GM19467 (cell line): ENCODE measurements at regions not wholly inside any gene's neighbourhood (a gene's known extent, or its start where the extent isn't known, plus 50 kb on each side); places are given as distances from the start of the nearest gene placed in this dataset.
A peak's percentile ranks its signal among the peaks of the same experiment; 100 is the strongest.

Experiments used
- ATAC-seq: cut with Tn5 transposase; IDR thresholded peaks from one replicate; pipeline ENCODE4 v1.9.1; 2021; ENCODE audit warnings: mild to moderate bottlenecking, moderate library complexity; ENCODE audit not compliant: unreplicated experiment

DNA sequence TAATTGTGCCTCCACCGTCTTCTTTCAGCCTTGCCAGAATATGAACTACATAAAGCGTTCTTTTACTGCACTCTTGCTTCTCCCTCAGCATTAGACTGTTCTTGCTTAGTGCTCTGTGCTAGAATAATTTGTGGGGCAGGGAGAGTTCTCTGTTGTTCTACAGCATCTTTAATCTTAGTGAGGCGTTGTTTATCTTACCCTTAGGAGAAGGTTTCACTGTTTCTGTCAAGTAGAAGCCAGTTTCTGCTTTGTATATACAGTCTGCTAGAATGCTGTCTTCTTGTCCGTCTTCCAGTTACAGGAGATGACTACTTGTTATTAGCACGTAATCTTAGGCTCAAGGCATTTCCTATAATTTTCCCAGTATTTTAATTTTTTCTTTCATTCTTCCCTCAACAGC, 458.0 kb downstream of the FLRT2 start:
- ATAC-seq = no peak

DNA sequence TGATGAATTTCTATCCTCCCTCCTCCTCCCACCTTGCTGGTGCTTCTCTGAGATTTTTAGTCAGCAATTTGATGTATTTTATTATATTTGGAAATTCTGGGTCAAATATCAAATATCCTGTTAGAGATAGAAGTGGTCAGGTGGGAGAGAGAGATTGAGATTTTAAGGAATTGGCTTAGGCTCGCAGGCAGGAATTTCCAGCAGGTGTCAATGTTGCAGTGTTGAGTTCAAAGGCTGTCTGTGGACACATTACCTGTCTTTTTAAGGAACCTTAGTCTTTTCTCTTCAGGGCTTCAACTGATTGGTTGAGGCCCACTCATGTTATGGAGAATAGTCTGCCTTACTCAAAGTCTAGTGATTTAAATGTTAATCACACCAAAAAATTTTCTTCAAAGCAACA, 457.3 kb downstream of the FLRT2 start:
- no peak for ATAC-seq

DNA sequence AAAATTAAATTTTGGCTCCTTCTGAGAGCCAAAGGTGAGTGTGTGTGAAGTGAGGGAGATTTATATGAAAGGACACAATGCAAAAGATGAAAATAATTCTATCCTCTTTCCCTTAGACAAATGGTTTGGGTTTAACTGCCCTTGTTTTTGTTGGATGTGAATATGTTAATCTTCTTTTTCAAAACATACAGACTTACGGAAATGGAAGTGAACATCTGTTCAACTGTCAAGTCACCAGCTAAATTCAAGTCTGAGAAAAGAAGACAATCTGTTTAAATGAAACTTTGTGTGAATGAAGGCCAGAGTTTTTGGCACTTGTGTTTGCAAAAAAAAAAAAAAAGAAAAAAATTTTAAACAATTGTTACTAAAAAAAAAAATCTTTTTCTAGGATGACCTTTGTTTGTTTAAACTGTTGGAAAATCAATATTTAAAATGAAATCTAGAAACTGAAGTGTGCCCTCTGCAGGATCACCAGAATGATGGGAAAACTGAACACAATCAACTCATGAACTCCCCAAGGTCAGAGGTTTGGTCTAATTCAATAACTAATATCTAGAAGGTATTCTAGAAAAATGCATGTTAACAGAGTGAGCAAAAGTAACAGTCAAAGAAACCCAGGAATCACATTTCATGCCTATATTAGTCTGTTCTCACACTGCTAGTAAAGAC, 448.8 kb downstream of the FLRT2 start:
- ATAC-seq = no peak

DNA sequence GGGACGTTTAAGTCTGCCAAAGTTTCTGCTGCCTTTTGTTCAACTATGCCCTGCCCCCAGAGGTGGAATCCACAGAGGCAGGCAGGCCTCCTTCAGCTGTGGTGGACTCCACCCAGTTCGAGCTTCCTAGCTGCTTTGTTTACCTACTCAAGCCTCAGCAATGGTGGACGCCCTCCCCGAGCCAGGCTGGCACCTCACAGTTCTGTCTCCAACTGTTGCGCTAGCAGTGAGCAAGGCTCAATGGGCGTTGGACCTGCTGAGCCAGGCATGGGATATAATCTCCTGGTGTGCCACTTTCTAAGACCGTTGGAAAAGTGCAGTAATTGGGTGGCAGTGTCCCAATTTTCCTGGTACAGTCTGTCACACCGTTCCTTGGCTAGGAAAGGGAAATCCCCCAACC, 444.7 kb downstream of the FLRT2 start:
- ATAC-seq = no peak

DNA sequence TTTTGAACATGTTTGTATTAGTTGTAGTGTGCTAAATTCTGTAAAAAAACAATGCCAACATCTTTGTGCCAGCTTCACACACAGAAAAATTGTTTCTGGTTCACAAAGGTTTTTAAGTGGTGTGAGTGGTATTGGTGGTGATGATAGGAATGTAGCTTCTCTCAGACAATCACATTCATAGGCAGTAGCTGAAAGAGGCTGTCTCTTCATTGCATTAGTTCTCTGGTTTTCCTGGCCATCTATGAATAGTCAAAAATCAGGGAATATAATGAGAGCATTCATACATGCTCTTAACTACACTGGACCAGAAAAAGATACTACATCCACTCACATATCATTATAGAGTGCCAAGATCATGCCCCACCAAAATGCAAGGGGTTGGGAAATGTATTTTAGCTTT, 433.5 kb downstream of the FLRT2 start:
- no peak for ATAC-seq

DNA sequence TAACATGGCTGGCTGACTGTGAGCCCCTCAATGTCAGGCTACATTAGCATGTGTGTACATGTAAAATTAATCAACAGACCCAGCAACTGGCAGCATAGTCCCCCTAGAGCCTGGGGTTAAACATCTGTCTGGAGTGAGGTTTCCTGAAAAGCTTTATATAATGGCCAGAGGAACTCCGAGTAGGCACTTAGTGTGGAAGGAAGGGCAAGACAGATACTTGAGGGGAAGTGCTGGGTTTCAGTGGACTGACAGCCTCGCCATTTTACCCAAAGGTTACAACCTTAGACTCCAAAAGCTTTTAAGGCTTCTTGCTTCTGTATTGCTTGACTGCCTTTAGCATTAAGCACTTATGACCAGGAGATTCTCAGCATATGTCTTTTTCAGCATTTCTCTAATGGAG, 430.8 kb downstream of the FLRT2 start:
- ATAC-seq = no peak

DNA sequence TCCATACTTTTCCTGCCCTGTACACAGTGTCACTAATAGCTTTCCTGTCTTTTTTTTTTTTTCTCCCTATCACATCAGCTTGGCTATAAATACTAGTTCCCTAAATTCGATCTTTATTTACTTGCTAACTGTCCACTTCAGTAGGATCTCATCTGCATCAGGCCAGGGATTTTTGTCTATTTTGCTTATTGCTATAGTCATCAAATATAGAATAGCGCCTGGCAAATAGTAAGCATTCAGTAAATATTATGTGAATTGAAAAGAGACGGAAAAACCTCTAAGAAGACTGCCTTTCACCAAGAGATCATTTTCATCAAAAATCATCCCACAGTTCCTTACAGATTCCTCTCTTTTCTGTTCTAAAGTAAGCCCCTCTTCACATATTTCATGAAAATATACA, 429.1 kb downstream of the FLRT2 start:
- ATAC-seq = no peak

DNA sequence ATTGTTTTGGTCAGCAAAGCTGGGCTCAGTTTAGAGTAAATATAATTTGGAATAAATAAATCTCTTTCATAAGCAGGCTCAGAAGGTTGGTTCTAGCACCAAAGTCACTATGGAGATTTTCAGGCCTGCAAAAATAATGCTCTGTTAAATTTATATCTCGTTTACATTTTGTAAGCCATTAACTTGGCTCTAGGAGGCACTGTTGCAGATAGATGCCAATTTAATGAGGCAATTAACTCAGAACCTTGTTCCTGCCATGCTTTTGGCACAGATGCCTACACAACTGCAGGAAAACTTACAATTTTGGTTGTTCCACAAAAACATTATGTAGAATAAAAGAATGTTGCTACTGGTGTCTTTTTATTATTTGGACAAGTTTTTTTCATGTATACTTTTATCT, 428.1 kb downstream of the FLRT2 start:
- ATAC-seq = no peak

DNA sequence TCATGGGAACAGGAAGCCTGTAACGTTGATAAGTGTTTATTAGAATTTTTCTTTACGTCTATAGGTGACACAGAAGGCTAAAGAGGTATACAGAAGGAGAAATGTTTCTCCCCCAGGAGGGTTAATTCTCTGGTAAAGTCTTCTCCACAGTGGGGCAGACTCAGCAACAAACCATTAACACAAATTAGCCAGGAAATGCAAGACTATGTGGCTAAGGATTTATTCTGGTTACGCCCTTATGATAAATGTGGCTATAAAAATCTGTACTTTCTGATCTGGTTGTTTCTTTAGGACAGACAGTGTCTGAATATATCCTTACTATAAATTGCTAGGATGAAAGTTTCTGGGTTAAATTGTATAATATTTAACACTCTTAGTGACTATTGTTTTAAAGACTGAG, 423.3 kb downstream of the FLRT2 start:
- ATAC-seq = no peak

DNA sequence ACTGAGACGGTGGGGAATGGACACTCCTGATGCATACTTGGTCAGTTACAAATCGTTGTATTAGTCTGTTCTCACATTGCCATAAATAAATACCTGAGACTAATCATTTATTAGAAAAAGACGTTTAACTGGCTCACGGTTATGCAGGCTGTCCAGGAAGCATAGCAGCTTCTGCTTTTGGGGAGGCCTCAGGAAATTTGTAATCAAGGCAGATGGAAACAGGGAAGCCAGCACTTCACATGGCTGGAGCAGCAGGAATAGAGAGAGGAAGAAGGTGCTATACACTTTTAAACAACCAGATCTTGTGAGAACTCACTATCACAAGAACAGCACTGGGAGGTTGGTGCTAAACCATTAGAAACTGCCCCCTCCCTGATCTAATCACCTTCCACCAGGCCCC, 418.2 kb downstream of the FLRT2 start:
- no peak for ATAC-seq

DNA sequence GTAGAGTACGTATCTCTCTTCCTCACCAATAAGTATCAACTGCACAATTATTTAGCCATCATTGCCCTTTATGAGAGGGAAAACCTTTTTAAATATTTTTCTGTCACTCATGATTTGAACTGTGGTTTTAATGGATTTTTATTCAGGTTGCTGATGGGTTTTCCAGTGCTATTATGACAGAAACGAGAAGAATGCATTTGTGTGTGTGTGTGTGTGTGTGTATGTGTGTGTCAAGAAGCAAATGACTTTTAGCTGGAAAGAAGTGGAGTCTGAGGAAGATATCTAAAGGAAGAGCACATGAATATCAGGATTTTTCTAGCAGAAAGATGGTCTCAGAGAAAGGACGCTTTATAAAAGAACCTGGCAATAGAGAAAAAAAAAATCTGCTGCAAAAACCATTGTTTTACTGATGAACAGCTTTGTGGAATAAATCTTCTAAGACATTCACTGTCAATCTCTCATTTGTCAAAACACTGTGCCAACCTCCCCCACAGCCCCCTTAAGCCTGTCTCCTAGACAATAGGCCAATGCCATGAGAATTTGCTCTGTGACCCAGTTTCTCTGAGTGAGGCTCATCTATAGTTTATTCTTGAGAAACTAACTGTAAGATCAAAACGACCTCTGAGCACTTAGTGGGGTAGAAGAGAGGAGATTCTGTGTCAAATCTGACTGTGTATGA, 417.7 kb downstream of the FLRT2 start:
- ATAC-seq = no peak

DNA sequence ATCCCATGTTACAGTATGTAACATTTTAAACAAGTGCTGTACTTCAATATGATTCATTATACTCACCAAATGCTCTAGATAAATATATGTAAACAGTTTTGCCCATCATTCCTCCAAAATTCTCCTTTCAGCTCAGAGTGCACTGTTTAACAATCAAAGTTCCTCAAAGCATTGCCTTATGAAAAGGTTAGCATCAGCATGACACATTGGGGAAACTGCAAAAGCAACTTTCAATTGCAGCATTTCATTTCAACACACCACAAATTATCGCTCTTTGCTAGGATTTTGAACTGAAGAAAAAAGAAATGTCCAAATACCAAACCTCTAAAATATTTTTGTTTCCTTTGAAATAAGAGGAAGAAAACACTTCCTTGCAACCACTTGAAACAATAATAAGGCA, 413.2 kb downstream of the FLRT2 start:
- ATAC-seq = no peak

DNA sequence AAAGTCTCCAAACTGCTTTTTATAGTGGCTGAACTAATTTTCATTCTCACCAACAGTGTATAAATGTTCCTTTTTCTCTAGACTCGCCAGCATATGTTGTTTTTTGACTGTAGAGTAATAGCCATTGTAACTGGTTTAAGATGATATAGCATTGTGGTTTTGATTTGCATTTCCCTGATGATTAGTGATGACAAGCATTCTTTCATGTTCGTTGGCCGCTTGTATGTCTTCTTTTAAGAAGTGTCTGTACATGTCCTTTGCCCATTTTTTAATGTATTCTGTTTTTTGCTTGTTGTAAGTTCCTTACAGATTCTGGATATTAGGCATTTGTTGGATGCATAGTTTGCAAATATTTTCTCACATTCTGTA, 404.9 kb downstream of the FLRT2 start:
- ATAC-seq = peak; percentile 52

DNA sequence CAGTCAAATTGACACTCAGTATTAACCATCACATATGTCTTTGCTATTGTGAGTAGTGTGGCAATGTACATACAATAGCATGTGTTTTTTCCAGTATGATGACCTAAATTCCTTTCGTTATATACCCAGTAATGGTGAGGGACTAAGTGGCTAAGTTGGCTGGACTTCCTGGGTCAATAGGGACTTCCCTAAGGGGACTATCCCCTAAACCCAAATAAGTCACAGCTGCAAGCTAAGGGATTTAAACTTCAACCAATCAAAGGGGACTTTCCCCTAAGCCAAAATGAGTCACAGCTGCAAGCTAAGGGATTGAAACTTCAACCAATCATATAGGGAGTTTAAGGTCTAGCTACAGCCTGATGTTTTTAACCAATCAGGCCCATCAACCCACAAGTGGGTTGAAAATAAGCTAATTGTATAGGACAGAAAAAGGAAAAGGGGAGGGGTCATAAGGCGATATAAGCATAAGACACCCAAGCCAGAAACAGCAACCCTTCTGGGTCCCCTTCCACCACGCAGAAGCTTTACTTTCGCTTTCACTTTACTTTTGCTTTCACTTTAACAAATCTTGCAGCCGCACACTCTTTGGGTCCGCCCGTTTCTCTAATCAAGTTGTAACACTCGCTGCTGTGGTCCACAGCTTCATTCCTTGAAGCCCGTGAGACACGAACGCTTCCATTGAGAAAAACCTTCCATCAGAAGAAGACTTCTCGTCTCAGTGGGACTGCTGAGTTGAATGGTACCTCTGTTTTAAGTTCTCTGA, 404.4 kb downstream of the FLRT2 start:
- ATAC-seq = peak; percentile 93

DNA sequence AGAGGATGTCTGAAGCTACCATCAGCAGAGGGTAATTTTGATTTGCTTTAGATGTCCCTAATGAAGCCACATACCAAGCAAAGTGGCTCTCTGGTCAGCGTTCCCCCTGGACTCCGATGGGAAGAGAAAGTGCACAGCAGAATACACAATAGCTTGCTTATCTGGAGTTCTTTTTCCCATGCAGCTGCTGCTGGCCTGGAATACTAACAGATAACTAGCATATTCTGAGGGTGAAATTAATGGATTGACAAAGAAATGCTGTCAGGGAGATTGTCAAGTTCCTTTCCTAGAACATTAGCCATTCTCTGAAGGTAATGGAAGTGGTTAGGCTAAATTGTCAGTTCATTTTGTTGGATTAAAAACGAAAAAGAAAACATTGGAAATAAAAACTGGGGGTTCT, 391.3 kb downstream of the FLRT2 start:
- ATAC-seq = no peak

DNA sequence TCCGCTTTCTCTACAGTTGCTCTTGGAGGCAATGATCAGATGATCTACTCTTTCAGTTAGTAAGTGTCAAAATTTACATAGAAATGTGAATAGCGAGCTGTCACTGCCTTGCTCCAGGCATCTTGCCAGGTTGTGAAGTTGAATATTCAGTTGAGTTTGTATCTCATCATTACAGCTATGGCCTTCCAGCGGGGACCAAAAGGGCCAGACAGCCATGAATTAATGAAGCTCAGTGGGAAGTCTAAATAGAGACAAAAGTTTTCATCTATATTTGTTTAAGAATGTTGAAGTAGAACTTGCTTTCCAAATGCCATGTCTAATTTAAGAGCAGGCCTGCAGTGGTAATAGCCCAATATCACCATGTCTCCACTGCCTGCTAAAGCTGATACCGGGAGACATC, 387.8 kb downstream of the FLRT2 start:
- ATAC-seq = no peak

DNA sequence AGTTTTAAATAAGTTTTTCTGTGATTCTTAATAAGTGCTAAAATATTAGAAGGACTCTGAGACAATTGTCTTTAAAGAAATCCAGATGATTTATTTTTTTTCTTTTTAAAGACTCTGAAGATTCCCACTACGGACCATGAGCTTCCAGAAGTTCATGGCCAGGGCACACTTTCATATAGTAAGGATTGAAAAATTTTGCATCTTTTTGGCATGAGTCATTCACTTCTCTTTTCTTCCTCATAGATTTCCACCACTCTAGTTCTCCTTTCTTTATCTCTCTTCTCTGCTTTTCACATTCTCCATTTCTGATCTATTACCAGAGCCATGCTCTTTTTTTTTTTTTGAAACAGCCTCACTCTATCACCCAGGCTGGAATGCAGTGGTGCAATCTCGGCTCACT, 385.8 kb downstream of the FLRT2 start:
- no peak for ATAC-seq

DNA sequence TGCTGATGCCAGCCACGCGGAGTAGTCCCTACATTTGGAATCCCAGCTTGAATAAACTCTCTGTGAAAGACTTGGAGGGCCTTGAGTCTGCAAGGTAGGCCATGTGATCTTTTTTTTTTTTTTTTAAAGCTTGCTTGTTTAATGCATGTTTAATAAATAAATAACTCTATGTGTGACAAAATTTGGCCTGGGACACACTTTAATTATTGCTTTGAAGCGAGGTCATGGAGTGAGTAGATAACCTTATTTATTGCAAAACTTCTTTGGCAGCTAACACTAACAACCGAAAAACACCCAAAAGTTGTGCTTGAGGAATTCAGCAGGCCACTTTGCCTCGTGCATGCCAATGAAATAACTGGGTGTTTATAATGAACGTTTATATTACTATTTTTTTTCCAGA, 382.2 kb downstream of the FLRT2 start:
- no peak for ATAC-seq

DNA sequence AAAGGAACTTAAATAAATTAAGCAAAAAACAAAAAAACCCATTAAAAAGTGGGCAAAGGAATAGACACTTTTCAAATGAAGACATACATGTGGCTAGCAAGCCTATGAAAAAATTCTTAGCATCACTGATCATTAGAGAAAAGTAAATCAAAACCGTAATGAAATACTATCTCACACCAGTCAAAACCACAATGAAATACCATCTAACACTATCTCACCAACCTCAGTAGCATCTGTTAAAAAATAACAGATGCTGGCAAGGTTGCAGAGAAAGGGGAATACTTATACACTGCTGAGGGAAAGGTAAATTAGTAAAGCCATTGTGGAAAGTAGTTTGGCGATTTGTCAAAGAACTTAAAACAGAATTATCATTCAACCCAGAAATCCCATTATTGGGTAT, 381.1 kb downstream of the FLRT2 start:
- ATAC-seq = no peak

DNA sequence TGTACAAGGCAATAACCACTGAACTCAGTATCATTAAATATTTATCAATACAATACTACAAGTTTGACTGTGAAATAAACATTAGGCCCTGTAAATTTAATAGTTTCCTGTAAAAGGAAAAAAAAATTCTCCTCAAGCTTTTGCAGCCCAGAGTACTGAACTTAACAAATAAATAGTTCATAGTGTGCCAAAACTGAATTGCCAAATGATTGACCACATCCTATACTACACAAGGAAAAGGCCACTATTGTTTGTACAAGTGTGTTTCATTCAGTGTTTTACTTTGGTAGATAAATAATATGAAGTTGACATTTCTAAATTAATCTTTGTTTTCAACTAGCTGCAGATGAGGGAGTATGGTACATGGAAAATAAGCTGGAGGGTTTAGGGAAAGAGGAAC, 379.6 kb downstream of the FLRT2 start:
- no peak for ATAC-seq

DNA sequence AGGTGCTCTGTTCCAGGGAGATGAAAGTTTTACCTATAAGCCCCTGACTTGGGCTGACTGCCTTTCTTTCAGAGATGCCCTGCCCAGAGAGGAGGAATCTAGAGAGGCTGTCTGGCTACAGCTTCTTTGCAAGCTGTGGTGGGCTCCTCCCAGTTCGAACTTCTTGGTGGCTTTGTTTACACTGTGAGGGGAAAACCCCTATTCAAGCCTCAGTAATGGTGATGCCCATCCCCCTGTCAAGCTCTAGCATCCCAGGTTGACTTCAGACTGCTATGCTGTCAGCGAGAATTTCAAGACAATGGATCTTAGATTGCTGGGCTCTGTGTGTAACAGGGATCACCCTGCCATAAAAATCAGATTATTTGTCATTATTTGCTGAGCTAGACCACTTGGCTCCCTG, 377.6 kb downstream of the FLRT2 start:
- no peak for ATAC-seq

DNA sequence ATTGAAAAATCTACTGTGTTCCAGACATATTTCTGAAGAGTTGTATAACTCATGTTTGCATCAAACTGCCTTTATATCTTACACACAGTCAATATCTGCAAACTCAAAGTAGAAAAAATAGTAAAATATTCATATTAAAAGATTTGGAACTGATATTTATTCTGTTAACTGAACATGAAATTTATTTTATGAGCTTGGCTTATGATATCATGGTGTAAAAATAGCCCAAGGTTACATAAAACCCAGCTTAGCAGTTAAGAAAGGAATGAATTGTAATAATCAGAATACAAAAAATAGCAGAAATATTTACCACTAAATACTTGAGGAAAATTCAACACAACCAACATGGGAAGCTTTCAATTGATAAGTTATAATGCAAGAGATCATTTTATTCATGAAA, 367.9 kb downstream of the FLRT2 start:
- ATAC-seq = no peak
